OCI-M1 (cell line): ENCODE measurements at regions not wholly inside any gene's neighbourhood (a gene's known extent, or its start where the extent isn't known, plus 50 kb on each side); places are given as distances from the start of the nearest gene placed in this dataset.
A peak's percentile ranks its signal among the peaks of the same experiment; 100 is the strongest.

ENCODE experiments used
- DNase-seq: peaks from one replicate; lab custom pipeline; 2025; lab: John Stamatoyannopoulos, UW

- peak; percentile 48 for DNase-seq
Observed at GRCh38 chrX:8971116-8971515, 62.8 kb downstream of the FAM9B start.

- no peak for DNase-seq
Observed at GRCh38 chrX:8969378-8969777, 64.5 kb downstream of the FAM9B start.

- no peak for DNase-seq
Observed at GRCh38 chrX:8967461-8967860, 66.5 kb downstream of the FAM9B start.

DNA sequence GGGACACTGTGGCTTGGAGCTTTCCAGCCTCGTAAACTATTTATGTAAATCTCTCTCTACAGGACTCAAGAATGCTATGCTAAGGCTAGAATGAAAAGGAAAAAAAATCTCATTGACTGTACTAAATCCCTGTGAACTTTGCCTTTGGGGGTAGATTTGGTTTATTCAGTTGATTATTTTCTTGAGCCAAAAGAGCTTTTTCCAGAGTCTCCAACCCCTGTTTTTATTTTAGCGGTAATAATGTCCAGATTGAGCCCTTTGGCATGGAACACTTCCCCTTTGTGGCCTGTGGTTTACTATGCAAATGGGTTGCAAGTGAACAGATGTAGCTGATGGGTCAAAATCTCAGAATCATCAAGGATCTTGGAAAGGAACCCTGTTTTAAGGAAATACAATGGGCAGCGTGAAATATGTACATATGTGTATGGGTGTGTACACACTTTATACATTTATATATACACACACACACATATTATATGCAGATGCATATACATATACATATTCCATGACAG lies 72.9 kb downstream of the FAM9B start:
- peak; percentile 11 for DNase-seq

DNA sequence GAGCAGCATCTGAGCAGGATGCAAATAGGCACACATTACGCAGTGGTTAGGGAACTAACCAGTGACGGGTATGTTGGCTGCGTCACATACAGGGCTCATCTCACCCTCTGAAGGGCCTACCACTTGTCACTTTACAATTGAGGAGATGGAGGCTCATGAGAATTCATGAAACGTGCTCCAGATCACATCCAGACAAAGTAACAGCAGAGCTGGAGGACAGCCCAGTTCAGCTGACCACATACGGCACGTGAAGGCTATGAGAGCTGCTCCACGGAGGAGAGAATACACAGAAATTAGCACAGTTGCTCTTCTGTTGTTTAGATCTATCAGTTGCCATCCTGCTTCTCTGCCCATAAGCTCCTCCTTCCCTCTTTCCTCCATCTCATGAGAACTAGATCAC lies 78.4 kb downstream of the FAM9B start:
- DNase-seq: no peak

DNA sequence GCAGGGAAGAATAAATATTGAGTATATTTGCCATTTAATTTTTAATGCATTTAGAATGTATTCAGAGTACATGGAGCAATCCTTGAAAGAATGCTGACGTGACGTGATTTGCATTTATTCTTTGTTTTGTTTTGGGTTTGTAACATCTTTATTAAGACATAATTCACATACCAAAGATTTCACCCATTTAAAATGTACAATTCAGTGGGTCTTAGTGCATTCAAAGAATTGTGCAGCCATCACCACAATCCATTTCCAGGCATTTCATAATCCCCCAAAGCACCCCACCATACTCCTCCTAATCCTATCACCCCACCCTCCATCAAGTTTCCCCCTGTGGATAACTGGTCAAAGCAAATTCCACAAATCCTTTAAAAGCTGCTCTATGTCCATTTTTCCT lies 87.4 kb downstream of the FAM9B start:
- DNase-seq: no peak

DNA sequence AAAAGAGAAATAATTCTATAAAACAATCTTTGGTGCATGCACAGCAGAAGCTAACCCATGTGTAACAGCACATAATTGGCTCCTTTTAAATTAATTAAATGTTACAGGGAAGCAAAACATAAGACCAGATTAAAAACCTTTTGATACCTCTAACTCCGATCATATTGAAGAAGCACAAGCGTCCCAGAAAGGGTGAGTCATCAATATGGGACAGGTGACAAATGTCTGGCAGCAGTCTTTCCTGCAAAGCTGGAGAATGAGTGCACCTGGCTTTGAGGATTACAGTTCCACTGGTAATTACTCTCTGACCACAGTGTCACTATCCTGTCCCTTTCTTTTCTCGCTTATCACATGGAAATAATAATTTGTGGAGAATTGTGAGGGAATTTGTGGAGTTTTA lies 94.6 kb downstream of the FAM9B start:
- DNase-seq: no peak

- DNase-seq: no peak
Observed at GRCh38 chrX:8927701-8928100, 106.2 kb downstream of the FAM9B start.

- DNase-seq: no peak
Observed at GRCh38 chrX:8927066-8927635, 106.8 kb downstream of the FAM9B start.

DNA sequence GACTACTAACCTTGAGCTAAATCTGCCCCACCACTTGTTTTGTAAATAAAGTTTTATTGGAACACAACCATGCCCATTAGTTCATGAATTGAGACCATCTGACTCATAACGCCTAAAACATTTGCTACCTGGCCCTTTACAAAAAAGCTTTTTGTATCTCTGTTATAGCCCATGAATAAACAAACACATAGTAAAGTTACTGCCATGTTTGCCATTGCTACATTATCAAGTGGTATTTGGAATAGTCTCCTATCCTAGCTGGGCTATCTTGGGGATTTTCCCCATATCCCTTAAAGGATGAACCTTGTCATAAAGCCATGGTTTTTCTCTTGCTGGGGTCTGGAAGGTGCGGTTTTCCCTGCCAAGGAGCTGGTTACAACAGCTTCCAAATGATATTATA lies 112.3 kb downstream of the FAM9B start:
- DNase-seq: no peak

GRCh38 chrX:8919801-8920200 lies 114.1 kb downstream of the FAM9B start:
- no peak for DNase-seq

GRCh38 chrX:8916697-8917096 lies 115.5 kb upstream of the FAM9A start:
- DNase-seq: no peak

DNA sequence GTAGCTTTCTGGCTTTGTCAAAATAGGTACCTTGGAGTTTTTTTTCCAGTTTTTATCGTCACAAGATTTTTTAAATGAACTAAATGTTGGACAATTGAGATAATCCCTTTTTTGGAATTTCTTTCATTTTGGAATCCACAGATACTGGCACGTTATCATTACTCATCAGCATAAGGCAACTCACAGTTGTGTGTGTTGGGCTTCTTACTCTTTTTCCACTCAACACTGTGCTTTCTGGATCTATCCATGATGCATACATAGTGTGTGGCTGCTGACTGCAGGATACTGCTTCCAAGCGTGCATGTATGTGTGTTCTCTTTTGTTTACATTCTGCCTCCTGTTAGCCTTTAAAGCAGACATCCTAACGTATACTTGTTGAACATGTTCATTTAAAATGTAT lies 113.5 kb upstream of the FAM9A start:
- no peak for DNase-seq

GRCh38 chrX:8913655-8914409 lies 112.6 kb upstream of the FAM9A start:
- DNase-seq: no peak

DNA sequence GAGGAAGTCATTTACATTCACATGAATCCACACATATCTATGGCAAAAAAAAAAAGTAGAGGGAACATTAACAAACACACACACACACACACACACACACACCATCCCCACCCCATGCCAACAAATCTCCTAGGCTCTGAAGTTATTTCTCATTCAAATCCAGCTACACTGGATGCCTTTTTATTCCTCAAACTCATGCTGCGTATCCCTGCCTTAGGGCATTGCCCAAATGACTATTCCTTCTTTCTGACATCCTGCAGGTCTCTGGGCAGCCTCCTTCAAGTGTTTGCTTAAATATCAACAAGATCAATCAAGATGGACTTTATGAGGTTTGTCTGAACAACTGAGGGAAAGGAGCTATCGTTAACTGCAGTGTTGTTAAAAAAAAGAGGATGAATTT lies 106.5 kb upstream of the FAM9A start:
- no peak for DNase-seq

- no peak for DNase-seq
Observed at GRCh38 chrX:8906299-8906938, 105.2 kb upstream of the FAM9A start.

- DNase-seq: no peak
Observed at GRCh38 chrX:8897259-8897658, 96.1 kb upstream of the FAM9A start.

DNA sequence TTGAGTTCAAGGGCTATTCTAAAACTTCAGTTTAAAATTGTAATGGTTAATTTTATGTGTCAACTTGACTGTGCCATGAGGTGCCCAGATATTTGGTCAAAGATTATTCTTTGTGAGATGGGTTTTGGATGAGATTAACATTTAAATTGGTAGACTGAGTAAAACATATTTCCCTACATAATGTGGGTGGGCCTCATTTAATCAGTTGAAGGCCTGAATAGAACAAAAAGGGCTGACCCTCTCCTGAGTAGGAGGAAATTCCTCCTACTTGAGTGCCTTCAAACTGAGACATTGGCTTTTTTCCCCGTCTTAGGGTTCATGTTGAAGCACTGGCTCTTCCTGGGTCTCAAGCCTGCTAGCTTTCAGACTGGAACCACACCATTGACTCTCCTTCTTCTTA lies 89.6 kb upstream of the FAM9A start:
- DNase-seq: no peak

DNA sequence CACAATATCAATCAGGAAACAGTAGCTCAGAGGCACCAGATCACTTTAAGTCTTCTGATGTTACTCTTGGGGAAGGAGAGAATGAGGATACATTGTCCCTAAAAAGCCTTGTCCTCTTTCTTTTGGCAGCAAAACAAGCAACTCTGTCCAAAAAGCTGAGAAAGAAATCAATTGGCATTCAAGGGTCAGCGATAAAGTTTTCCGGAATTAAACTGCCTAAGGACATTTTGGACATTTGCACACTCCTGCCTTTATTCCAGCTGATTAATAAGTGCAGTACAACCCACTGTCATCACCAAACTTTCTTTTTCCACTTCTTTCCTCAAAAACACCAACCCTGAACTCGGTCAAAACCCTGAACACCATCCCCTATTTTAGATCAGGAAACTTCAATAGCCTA lies 85.8 kb upstream of the FAM9A start:
- no peak for DNase-seq

- peak; percentile 9 for DNase-seq
Observed at GRCh38 chrX:8879750-8880149, 78.6 kb upstream of the FAM9A start.

DNA sequence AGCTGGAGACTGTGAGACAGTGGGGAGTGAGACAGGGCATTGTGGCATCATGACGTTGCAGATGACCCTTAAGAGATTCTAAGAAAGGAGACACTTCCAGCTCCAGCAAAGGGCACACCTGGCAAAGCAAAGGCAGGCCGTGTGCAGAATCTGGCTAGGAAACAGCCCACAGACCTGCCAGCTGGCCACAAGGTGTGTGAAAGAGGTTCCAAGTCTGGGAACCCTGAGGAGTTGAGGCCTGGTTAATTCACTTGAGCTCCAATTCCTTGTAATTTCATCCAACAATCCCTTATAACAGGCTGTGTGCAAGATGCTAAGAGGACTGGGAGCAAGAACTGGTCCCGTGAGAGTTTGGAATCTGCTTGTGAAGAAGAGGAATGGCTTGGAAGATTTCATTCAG lies 72.8 kb upstream of the FAM9A start:
- DNase-seq: no peak

GRCh38 chrX:8873102-8873501 lies 71.9 kb upstream of the FAM9A start:
- DNase-seq: no peak

GRCh38 chrX:8870411-8870810 lies 69.2 kb upstream of the FAM9A start:
- no peak for DNase-seq
